DND-41 (cell line): ENCODE measurements at regions not wholly inside any gene's neighbourhood (a gene's known extent, or its start where the extent isn't known, plus 50 kb on each side); places are given as distances from the start of the nearest gene placed in this dataset.

ENCODE experiments used
- ATAC-seq: fragments of 200-7000 bp; cut with Tn5 transposase; 3 replicates; pipeline ENCODE4 v1.9.1; 2021; ENCODE audit warnings: low read depth; ENCODE audit not compliant: insufficient read depth
- DNase-seq: peaks from one replicate; pipeline ENCODE4 v3.0.0-alpha.2; 2020
- H2AFZ ChIP-seq: 2 replicates; pipeline ENCODE4 v1.6.0; 2012; ENCODE audit warnings: low read depth, low read length
- H3K27ac ChIP-seq: 2 replicates; pipeline ENCODE4 v1.5.1; 2012; ENCODE audit warnings: low read length, inconsistent platforms
- H3K27me3 ChIP-seq: fragments of 200-600 bp; sonication (generic); 2 replicates; pipeline ENCODE4 v1.6.0; 2012; ENCODE audit warnings: low read length, mild to moderate bottlenecking, inconsistent platforms; ENCODE audit not compliant: insufficient read depth, poor library complexity
- H3K36me3 ChIP-seq: 2 replicates; pipeline ENCODE4 v1.5.1; 2012; ENCODE audit warnings: low read length, inconsistent platforms; ENCODE audit not compliant: insufficient read depth
- H3K4me1 ChIP-seq: 2 replicates; pipeline ENCODE4 v1.5.1; 2012; ENCODE audit warnings: mild to moderate bottlenecking, low read length; ENCODE audit not compliant: insufficient read depth
- H3K4me2 ChIP-seq: 2 replicates; pipeline ENCODE4 v1.6.0; 2012; ENCODE audit warnings: mild to moderate bottlenecking, moderate library complexity, low read length, inconsistent platforms; ENCODE audit not compliant: insufficient read depth
- H3K4me3 ChIP-seq, 2 experiments: fragments of 200-600 bp in 1 of 2; shearing (Covaris generic) in 1 of 2; 2 replicates each; pipeline ENCODE4 v1.5.1; 2012 to 2016; ENCODE audit warnings: inconsistent platforms in 2 of 2, low read length in 2 of 2, mild to moderate bottlenecking in 2 of 2, low read depth in 1 of 2, moderate library complexity in 1 of 2
- H3K79me2 ChIP-seq: 2 replicates; pipeline ENCODE4 v1.6.0; 2012; ENCODE audit warnings: low read length, inconsistent platforms; ENCODE audit not compliant: insufficient read depth
- H3K9ac ChIP-seq: 2 replicates; pipeline ENCODE4 v1.6.0; 2012; ENCODE audit warnings: low read depth, mild to moderate bottlenecking, inconsistent platforms, low read length, moderate library complexity
- H3K9me3 ChIP-seq: 2 replicates; pipeline ENCODE4 v1.5.1; 2012; ENCODE audit warnings: low read length, moderate library complexity, mild to moderate bottlenecking, inconsistent platforms; ENCODE audit not compliant: insufficient read depth, severe bottlenecking
- H4K20me1 ChIP-seq: 2 replicates; pipeline ENCODE4 v1.6.0; 2012; ENCODE audit warnings: low read length; ENCODE audit not compliant: insufficient read depth
- CTCF ChIP-seq: IDR thresholded peaks from 2 replicates; pipeline ENCODE4 v1.5.1; 2012; ENCODE audit warnings: borderline replicate concordance, low read length, moderate library complexity, mild to moderate bottlenecking; ENCODE audit not compliant: poor library complexity, severe bottlenecking; ENCODE audit errors: extremely low read depth
- EZH2 ChIP-seq: IDR thresholded peaks from 3 replicates; pipeline ENCODE4 v1.6.1; 2012; ENCODE audit warnings: borderline replicate concordance, low read depth, mild to moderate bottlenecking, moderate library complexity, low read length, inconsistent platforms; ENCODE audit not compliant: severe bottlenecking

DNA sequence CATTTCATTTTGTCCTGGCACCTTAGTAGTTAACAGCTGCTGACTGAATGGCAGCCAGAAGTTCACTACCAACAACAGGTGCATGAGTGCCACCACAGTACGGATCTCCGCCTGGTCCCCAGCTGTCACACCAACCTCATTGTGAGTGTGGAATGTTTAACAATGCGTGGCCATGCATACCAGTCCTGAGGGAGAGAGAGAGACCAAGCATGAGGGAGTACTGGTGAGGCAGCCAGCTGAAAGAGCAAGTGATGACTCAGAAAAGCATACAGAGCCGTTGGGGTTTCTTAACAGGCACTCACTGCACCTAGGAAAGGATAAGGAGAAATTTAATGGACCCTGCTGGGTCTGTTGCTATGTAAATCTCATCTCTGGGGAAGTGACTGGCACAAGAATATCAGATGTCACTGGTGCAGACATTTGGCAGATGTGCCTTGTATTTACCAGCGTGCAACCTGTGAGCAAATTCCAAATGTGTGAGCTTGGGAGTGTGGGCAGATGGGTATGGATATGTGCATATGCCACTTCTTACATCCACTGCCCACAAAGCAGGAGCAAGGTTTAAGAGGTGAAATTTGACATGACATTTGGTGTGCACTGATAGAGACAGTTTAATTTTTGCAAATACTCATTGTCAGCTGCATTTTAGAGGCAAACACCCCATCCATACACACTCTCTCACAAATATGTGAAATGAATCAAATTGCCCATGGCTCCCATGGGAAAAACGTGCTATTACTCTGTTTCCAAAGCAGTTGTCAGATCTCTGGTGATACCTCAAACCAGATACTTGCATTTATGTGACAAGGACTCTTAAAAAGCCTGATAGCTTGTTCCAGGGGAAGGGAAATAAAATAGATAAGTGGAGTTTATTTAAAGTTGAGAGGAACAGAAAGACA is 245.2 kb upstream of the ARPP21 start:
- peak; percentile 18 for DNase-seq
- H2AFZ ChIP-seq, result peak overlapping the region; percentile 1; the same call in 1 of the 2 replicates
- H3K4me2 ChIP-seq, result no peak overlapping the region
- H3K4me1 ChIP-seq, result peaks cover 18% of the 10 kb centered on the region
- peaks cover 32% of the 10 kb centered on the region for H3K9me3 ChIP-seq
- no peaks in the 10 kb centered on the region for H4K20me1 ChIP-seq
- no peak overlapping the region for H3K9ac ChIP-seq
- TF ChIP-seq EZH2, result no peak
- TF ChIP-seq CTCF, result no peak
- peak overlapping the region; percentile 59 for H3K27ac ChIP-seq
- H3K36me3 ChIP-seq, result peaks cover 11% of the 10 kb centered on the region
- H3K79me2 ChIP-seq, result no peaks in the 10 kb centered on the region
- H3K27me3 ChIP-seq, result no peaks in the 10 kb centered on the region
- no peak; the same call in 1 of the 3 replicates for ATAC-seq
- H3K4me3 ChIP-seq, result no peak overlapping the region

- H2AFZ ChIP-seq, result peak overlapping the region; percentile 10; the same call in 1 of the 2 replicates
- no peaks in the 10 kb centered on the region for H3K27me3 ChIP-seq
- TF ChIP-seq CTCF (no peak), EZH2 (no peak)
- H3K4me1 ChIP-seq, result peaks cover 18% of the 10 kb centered on the region
- ATAC-seq (peak; percentile 71), DNase-seq (no peak)
- H3K4me3 ChIP-seq, result no peak overlapping the region
- H3K79me2 ChIP-seq, result no peaks in the 10 kb centered on the region
- H3K4me2 ChIP-seq, result no peak overlapping the region
- peak overlapping the region; percentile 47 for H3K27ac ChIP-seq
- H3K36me3 ChIP-seq, result peaks cover 11% of the 10 kb centered on the region
- peaks cover 32% of the 10 kb centered on the region for H3K9me3 ChIP-seq
- H4K20me1 ChIP-seq, result no peaks in the 10 kb centered on the region
- H3K9ac ChIP-seq, result no peak overlapping the region
Measured at GRCh38 chr3:35394905-35395304, 244.4 kb upstream of the ARPP21 start.

- Histone ChIP-seq H3K27ac (no peak overlapping the region), H4K20me1 (no peaks in the 10 kb centered on the region), H3K9ac (no peak overlapping the region), H3K4me3 (no peak overlapping the region), H3K27me3 (no peaks in the 10 kb centered on the region), H3K4me1 (peaks cover 6% of the 10 kb centered on the region; the same call in 1 of the 2 replicates), H2AFZ (no peak overlapping the region), H3K9me3 (no peaks in the 10 kb centered on the region), H3K36me3 (no peaks in the 10 kb centered on the region), H3K79me2 (no peaks in the 10 kb centered on the region), H3K4me2 (no peak overlapping the region)
- TF ChIP-seq CTCF (no peak), EZH2 (no peak)
- DNase-seq (no peak), ATAC-seq (peak; percentile 61; the same call in 2 of the 3 replicates)
Measured at GRCh38 chr3:35401671-35402070, 237.7 kb upstream of the ARPP21 start.
